HL-60 (cell line): ENCODE measurements at regions not wholly inside any gene's neighbourhood (a gene's known extent, or its start where the extent isn't known, plus 50 kb on each side); places are given as distances from the start of the nearest gene placed in this dataset.

Experiments
- DNase-seq, 2 experiments: peaks; one replicate each; pipeline ENCODE4 v3.0.0-alpha.2; 2010 to 2020; ENCODE audit warnings: low read depth in 1 of 2, low spot score in 1 of 2
- H3K27ac ChIP-seq: fragments of 250-450 bp; sonication (Bioruptor Pico); replicated peaks from 2 replicates; pipeline ENCODE4 v1.5.1; 2020; ENCODE audit warnings: mild to moderate bottlenecking, moderate library complexity
- H3K27me3 ChIP-seq: fragments of 250-450 bp; sonication (Bioruptor Pico); 2 replicates; pipeline ENCODE4 v1.5.1; 2021; ENCODE audit warnings: mild to moderate bottlenecking, moderate library complexity; ENCODE audit not compliant: insufficient read depth, poor library complexity, severe bottlenecking
- H3K4me3 ChIP-seq: replicated peaks from 2 replicates; pipeline ENCODE4 v1.5.1; 2011; ENCODE audit warnings: mild to moderate bottlenecking, control low read depth, low read length; ENCODE audit not compliant: insufficient read depth
- GABPA ChIP-seq: IDR thresholded peaks from 2 replicates; pipeline ENCODE4 v1.6.1; 2012; ENCODE audit warnings: low read depth
- POLR2AphosphoS5 ChIP-seq: IDR thresholded peaks from 2 replicates; pipeline ENCODE4 v1.6.1; 2012; ENCODE audit warnings: low read depth
- SPI1 ChIP-seq: IDR thresholded peaks from 2 replicates; pipeline ENCODE4 v1.6.1; 2012; ENCODE audit warnings: low read depth, mild to moderate bottlenecking, borderline replicate concordance
- TF ChIP-seq, protein P1 (sequence below): IDR thresholded peaks from 2 replicates; pipeline ENCODE4 v1.6.1; 2012; ENCODE audit warnings: low read depth; ENCODE audit not compliant: insufficient replicate concordance
- TF ChIP-seq, protein P2 (sequence below): IDR thresholded peaks from one replicate; pipeline ENCODE4 v1.5.1; 2011; ENCODE audit warnings: low read length, control low read depth, inconsistent platforms; ENCODE audit not compliant: insufficient read depth

DNA sequence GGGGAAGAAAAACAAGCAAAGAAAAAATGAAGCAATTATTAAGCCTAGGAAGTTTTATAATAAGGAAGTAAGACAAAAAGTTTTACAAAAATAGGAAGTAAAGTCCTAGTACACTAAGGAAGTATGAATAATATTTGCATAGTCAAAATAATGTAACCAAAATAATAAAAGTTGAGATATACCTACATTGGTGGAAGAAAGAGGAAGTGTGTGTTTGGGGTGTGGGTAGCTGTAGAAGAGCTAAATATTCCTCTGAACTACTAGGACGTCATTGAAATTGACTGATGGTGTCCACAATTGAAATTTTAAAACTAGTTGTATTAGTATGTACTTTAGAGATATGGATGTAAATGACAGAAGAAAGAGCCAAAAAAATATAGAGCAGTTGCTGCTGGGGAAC is 228.4 kb upstream of the OTX2 start:
- DNase-seq, result no peak
- Histone ChIP-seq H3K4me3 (no peak overlapping the region), H3K27me3 (peaks cover 4% of the 10 kb centered on the region), H3K27ac (no peak overlapping the region)
- TF ChIP-seq SPI1, result peak; percentile 80
- TF ChIP-seq, protein P1, sequence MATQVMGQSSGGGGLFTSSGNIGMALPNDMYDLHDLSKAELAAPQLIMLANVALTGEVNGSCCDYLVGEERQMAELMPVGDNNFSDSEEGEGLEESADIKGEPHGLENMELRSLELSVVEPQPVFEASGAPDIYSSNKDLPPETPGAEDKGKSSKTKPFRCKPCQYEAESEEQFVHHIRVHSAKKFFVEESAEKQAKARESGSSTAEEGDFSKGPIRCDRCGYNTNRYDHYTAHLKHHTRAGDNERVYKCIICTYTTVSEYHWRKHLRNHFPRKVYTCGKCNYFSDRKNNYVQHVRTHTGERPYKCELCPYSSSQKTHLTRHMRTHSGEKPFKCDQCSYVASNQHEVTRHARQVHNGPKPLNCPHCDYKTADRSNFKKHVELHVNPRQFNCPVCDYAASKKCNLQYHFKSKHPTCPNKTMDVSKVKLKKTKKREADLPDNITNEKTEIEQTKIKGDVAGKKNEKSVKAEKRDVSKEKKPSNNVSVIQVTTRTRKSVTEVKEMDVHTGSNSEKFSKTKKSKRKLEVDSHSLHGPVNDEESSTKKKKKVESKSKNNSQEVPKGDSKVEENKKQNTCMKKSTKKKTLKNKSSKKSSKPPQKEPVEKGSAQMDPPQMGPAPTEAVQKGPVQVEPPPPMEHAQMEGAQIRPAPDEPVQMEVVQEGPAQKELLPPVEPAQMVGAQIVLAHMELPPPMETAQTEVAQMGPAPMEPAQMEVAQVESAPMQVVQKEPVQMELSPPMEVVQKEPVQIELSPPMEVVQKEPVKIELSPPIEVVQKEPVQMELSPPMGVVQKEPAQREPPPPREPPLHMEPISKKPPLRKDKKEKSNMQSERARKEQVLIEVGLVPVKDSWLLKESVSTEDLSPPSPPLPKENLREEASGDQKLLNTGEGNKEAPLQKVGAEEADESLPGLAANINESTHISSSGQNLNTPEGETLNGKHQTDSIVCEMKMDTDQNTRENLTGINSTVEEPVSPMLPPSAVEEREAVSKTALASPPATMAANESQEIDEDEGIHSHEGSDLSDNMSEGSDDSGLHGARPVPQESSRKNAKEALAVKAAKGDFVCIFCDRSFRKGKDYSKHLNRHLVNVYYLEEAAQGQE, result no peak

DNA sequence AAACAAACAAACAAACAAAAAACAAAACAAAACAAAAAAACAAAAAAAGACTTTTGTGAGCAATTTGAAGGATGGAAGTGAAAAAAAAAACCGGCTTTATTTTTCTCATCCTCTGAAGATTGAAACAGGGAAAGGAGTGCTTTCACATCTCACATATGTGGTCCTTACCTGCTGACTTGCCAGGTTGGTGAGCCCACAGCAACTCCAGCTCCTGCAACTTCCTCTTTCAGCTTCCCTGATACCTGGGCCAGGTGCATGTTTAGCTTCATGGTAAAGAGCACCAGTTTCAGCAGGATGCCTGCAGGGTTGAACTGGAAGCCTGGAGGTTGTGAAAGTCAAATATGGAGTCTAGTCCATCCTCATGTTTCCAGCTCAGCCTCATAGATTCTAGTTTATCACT is 221.2 kb upstream of the OTX2 start:
- no peak for DNase-seq
- H3K4me3 ChIP-seq, result no peak overlapping the region
- H3K27me3 ChIP-seq, result peaks cover 6% of the 10 kb centered on the region
- no peak overlapping the region for H3K27ac ChIP-seq
- TF ChIP-seq, protein P2, sequence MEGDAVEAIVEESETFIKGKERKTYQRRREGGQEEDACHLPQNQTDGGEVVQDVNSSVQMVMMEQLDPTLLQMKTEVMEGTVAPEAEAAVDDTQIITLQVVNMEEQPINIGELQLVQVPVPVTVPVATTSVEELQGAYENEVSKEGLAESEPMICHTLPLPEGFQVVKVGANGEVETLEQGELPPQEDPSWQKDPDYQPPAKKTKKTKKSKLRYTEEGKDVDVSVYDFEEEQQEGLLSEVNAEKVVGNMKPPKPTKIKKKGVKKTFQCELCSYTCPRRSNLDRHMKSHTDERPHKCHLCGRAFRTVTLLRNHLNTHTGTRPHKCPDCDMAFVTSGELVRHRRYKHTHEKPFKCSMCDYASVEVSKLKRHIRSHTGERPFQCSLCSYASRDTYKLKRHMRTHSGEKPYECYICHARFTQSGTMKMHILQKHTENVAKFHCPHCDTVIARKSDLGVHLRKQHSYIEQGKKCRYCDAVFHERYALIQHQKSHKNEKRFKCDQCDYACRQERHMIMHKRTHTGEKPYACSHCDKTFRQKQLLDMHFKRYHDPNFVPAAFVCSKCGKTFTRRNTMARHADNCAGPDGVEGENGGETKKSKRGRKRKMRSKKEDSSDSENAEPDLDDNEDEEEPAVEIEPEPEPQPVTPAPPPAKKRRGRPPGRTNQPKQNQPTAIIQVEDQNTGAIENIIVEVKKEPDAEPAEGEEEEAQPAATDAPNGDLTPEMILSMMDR, result no peak
- TF ChIP-seq, protein P1, result no peak
- no peak for TF ChIP-seq GABPA

- no peak for DNase-seq
- H3K27me3 ChIP-seq, result peaks cover 6% of the 10 kb centered on the region
- H3K27ac ChIP-seq, result no peak overlapping the region
- H3K4me3 ChIP-seq, result no peak overlapping the region
- TF ChIP-seq POLR2AphosphoS5 (no peak), GABPA (no peak), SPI1 (no peak)
- TF ChIP-seq, protein P1, result no peak
- TF ChIP-seq, protein P2, result no peak
Measured at GRCh38 chr14:57029620-57030253, 219.5 kb upstream of the OTX2 start.

DNA sequence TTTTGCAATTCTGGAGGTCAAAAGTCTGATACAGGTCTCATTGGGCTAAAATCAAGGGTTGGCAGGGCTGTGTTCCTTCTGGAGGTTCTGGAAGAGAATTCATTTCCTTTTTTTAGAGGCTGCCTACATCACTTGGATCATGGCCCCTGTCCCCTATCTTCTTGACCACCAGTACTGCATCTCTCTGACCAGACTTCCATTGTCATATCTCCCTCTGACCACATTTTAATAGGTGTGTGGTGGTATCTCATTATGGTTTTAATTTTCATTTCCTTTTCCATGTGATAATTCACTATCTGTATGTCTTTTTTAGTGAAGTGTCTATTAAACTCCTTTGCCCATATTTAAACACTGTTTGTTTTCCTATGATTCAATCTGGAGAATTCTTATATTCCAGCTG is 215.2 kb upstream of the OTX2 start:
- no peak for TF ChIP-seq SPI1
- TF ChIP-seq GABPA, result no peak
- TF ChIP-seq, protein P2, result no peak
- TF ChIP-seq, protein P1, result no peak
- TF ChIP-seq POLR2AphosphoS5, result no peak
- no peak overlapping the region for H3K27ac ChIP-seq
- no peak overlapping the region for H3K4me3 ChIP-seq
- no peak for DNase-seq
- no peaks in the 10 kb centered on the region for H3K27me3 ChIP-seq
